K562 (cell line): ENCODE measurements at regions not wholly inside any gene's neighbourhood (a gene's known extent, or its start where the extent isn't known, plus 50 kb on each side); places are given as distances from the start of the nearest gene placed in this dataset.

Source experiments
- CCAR2 ChIP-seq: fragments of 200-400 bp; formaldehyde crosslinking; IDR thresholded peaks from 2 replicates; pipeline ENCODE4 v1.6.1; 2017; ENCODE audit warnings: mild to moderate bottlenecking, low read depth, low read length
- JUNB ChIP-seq: fragments of 450-650 bp; formaldehyde crosslinking; conservative IDR thresholded peaks from 2 replicates; pipeline ENCODE4 v1.4.0; 2020; ENCODE audit warnings: mild to moderate bottlenecking
- RCOR1 ChIP-seq, 2 experiments: IDR thresholded peaks; 2 replicates each; pipeline ENCODE4 v1.6.1; 2012; ENCODE audit warnings: low read depth in 2 of 2, low read length in 2 of 2, borderline replicate concordance in 1 of 2, improper control_type of control experiment in 1 of 2
- ZBED1 ChIP-seq: IDR thresholded peaks from 2 replicates; pipeline ENCODE4 v1.6.1; 2014
- ZNF282 ChIP-seq: sonication (generic); formaldehyde crosslinking; IDR thresholded peaks from 2 replicates; pipeline ENCODE4 v1.8.1; 2023; ENCODE audit warnings: missing genetic modification reagents
- ZNF354B ChIP-seq: fragments of 250-450 bp; sonication (Bioruptor Pico); IDR thresholded peaks from 2 replicates; pipeline ENCODE4 v1.4.0; 2020

DNA sequence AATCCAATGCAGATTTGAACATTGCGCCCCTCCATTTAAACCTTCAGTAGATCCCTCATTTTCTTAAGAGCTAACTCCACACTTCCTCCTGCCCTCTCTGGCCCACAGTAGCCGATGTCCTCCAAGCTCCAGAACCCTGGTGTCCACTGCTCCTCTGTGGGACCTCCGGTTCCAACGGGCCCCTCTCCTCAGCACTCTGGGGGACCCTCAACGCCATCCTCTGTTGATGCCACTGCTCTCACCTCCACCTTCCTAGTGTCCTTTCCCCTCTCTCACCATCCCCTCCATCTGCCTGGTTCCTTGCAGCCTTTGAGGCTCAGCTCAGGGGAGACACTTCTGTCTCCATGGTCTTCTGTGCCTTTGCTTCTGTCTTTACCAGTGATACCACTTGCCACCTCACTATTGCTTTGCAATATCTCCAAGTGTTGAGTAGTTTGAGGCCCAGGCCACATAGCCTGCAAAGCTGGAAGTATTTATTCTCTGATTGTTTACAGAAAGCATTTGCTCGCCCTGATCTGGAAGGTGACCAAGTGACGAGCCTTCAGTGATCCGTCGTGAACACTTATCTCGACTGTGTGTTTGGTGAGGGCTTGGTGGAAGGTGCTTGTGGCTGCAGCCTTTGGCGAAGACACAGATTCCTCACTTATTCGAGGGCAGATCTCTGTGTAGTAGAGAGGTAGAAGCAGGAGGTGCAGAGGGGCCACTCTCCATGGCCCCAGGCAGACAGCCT, 104.8 kb upstream of the SHH start:
- no peak for TF ChIP-seq RCOR1 (IDR thresholded peaks at IDR 0.05; ENCODE audit: borderline replicate concordance in 1 of 2, low read depth in 2 of 2, low read length in 2 of 2)
- TF ChIP-seq ZBED1: no peak
- TF ChIP-seq JUNB: no peak
- TF ChIP-seq ZNF354B (CRISPR knock-in tag): no peak
- no peak for TF ChIP-seq ZNF282
- TF ChIP-seq CCAR2: no peak
